ENCODE measurements at regions not wholly inside any gene's neighbourhood (a gene's known extent, or its start where the extent isn't known, plus 50 kb on each side); places are given as distances from the start of the nearest gene placed in this dataset.

- H3K36me3 ChIP-seq, result no peaks in the 10 kb centered on the region
- H3K27me3 ChIP-seq (ENCODE audit: low read depth), result no peaks in the 10 kb centered on the region
- intact Hi-C loops (cut with DNase I), result no loop called here
- H3K9me3 ChIP-seq, result no peaks in the 10 kb centered on the region
- no peaks in the 10 kb centered on the region for H3K4me1 ChIP-seq
- no peak overlapping the region for H3K4me3 ChIP-seq
- no peak for ATAC-seq
- H3K27ac ChIP-seq, result no peak overlapping the region
- no peak for TF ChIP-seq CTCF (IDR thresholded peaks at IDR 0.05)
- no peak for DNase-seq
These were observed 192.5 kb upstream of the FOXD3 start for GRCh38 chr1:63129855-63130254.

GRCh38 chr1:63134501-63135173 lies 187.7 kb upstream of the FOXD3 start:
- H3K4me1 ChIP-seq, result no peaks in the 10 kb centered on the region
- ATAC-seq, result no peak
- H3K27me3 ChIP-seq (ENCODE audit: low read depth), result no peaks in the 10 kb centered on the region
- intact Hi-C loops (cut with DNase I), result no loop called here
- TF ChIP-seq CTCF (IDR thresholded peaks at IDR 0.05), result no peak
- no peak overlapping the region for H3K4me3 ChIP-seq
- H3K9me3 ChIP-seq, result no peaks in the 10 kb centered on the region
- DNase-seq, result no peak
- no peak overlapping the region for H3K27ac ChIP-seq
- no peaks in the 10 kb centered on the region for H3K36me3 ChIP-seq

GRCh38 chr1:63135174-63135512 lies 187.2 kb upstream of the FOXD3 start:
- intact Hi-C loops (cut with DNase I), result no loop called here
- no peaks in the 10 kb centered on the region for H3K27me3 ChIP-seq (ENCODE audit: low read depth)

GRCh38 chr1:63135801-63136200 lies 186.6 kb upstream of the FOXD3 start:
- no peaks in the 10 kb centered on the region for H3K36me3 ChIP-seq
- no peak for TF ChIP-seq CTCF (IDR thresholded peaks at IDR 0.05)
- H3K4me1 ChIP-seq, result no peaks in the 10 kb centered on the region
- H3K27me3 ChIP-seq (ENCODE audit: low read depth), result no peaks in the 10 kb centered on the region
- H3K4me3 ChIP-seq, result no peak overlapping the region
- H3K9me3 ChIP-seq, result no peaks in the 10 kb centered on the region
- no peak overlapping the region for H3K27ac ChIP-seq
- ATAC-seq, result no peak
- DNase-seq, result no peak
- intact Hi-C loops (cut with DNase I), result no loop called here

More at GRCh38 chr1:63135174-63135512, 187.2 kb upstream of the FOXD3 start:
- Histone ChIP-seq H3K36me3 (no peaks in the 10 kb centered on the region), H3K27ac (no peak overlapping the region), H3K4me3 (no peak overlapping the region), H3K9me3 (no peaks in the 10 kb centered on the region), H3K4me1 (no peaks in the 10 kb centered on the region)
- no peak for TF ChIP-seq CTCF (IDR thresholded peaks at IDR 0.05)
- DNase-seq (no peak), ATAC-seq (no peak)

- TF ChIP-seq CTCF (IDR thresholded peaks at IDR 0.05), result no peak
- ATAC-seq (no peak), DNase-seq (no peak)
- Histone ChIP-seq H3K36me3 (no peaks in the 10 kb centered on the region), H3K27ac (no peak overlapping the region), H3K4me1 (no peaks in the 10 kb centered on the region), H3K9me3 (no peaks in the 10 kb centered on the region), H3K4me3 (no peak overlapping the region), H3K27me3 (ENCODE audit: low read depth) (no peaks in the 10 kb centered on the region)
- intact Hi-C loops (cut with DNase I), result no loop called here
These were observed 180.4 kb upstream of the FOXD3 start for GRCh38 chr1:63142001-63142400.

Data from lower lobe of right lung (tissue), 2 donors.